K562 (cell line): ENCODE measurements at regions not wholly inside any gene's neighbourhood (a gene's known extent, or its start where the extent isn't known, plus 50 kb on each side); places are given as distances from the start of the nearest gene placed in this dataset.

ENCODE experiments used
- ATAC-seq: fragments of 200-7000 bp; cut with Tn5 transposase; 3 replicates; pipeline ENCODE4 v1.9.1; 2020; ENCODE audit warnings: moderate library complexity
- BruUV-seq: library from RNA; stranded (reverse); fragments of 400-500 nt; replicated peaks from 2 replicates; lab custom pipeline; 2021; lab: Mats Ljungman, UMichigan
- CTCF ChIA-PET: fragments of 300-600 bp; formaldehyde crosslinking; extraction: SDS; loops from one replicate; lab custom pipeline; 2021; ENCODE audit warnings: low intra/inter-chr PET ratio; lab: Yijun Ruan, JAX
- POLR2A ChIA-PET: fragments of 300-600, 350-650 bp; sonication (Branson Sonifier 250); formaldehyde crosslinking; extraction: SDS; loops from one replicate; lab custom pipeline; 2021; ENCODE audit warnings: antibody characterized with exemption, inconsistent platforms; lab: Yijun Ruan, JAX
- DNase-seq, 4 experiments: peaks; one replicate each; pipeline versions ENCODE4 v3.0.0 to v3.0.0-alpha.2; 2011 to 2018; ENCODE audit warnings: low spot score in 3 of 4, mixed read lengths in 3 of 4; ENCODE audit errors: extremely low read depth in 1 of 4
- FAIRE-seq: peaks from 2 replicates; lab custom pipeline; 2011; peaks lifted over from hg19 to GRCh38; lab: Jason Lieb, UNC
- H2AFZ ChIP-seq: 2 replicates; pipeline ENCODE4 v1.6.0; 2011; ENCODE audit warnings: low read depth, low read length, control low read depth, inconsistent platforms
- H3K27ac ChIP-seq: fragments of 200-600 bp; 3 replicates; pipeline ENCODE4 v1.8.0; 2011; ENCODE audit warnings: low read depth, mild to moderate bottlenecking, control low read depth, inconsistent platforms, low read length, moderate library complexity, mixed read lengths; ENCODE audit errors: extremely low read depth
- H3K27me3 ChIP-seq, 2 experiments: fragments of 300-600 bp in 1 of 2; 2 replicates in 1 of 2; 3 replicates in 1 of 2; pipeline versions ENCODE4 v1.6.0 to v1.8.0; 2011; ENCODE audit warnings: inconsistent platforms in 2 of 2, low read length in 2 of 2, mild to moderate bottlenecking in 1 of 2, mixed read lengths in 1 of 2, moderate library complexity in 1 of 2; ENCODE audit not compliant: control insufficient read depth in 2 of 2, insufficient read depth in 2 of 2
- H3K36me3 ChIP-seq: fragments of 300-600 bp; 3 replicates; pipeline ENCODE4 v1.8.0; 2011; ENCODE audit warnings: mild to moderate bottlenecking, low read length, inconsistent platforms; ENCODE audit not compliant: control insufficient read depth, insufficient read depth
- H3K4me1 ChIP-seq, 2 experiments: fragments of 200-600 bp in 1 of 2; replicated peaks in 1 of 2; 2 replicates in 1 of 2; 3 replicates in 1 of 2; pipeline versions ENCODE4 v1.5.1 to v1.8.0; 2011; ENCODE audit warnings: inconsistent platforms in 2 of 2, low read length in 2 of 2, mild to moderate bottlenecking in 1 of 2, mixed read lengths in 1 of 2, moderate library complexity in 1 of 2; ENCODE audit not compliant: control insufficient read depth in 2 of 2, insufficient read depth in 2 of 2
- H3K4me2 ChIP-seq: 2 replicates; pipeline ENCODE4 v1.6.1; 2011; ENCODE audit warnings: low read length, control low read depth, inconsistent platforms, mixed read lengths; ENCODE audit not compliant: insufficient read depth
- H3K4me3 ChIP-seq: fragments of 200-600 bp; sonication (generic), shearing (Covaris generic); 2 replicates; pipeline ENCODE4 v1.5.1; 2016; ENCODE audit warnings: control low read depth, inconsistent platforms
- H3K79me2 ChIP-seq: fragments of 200-600 bp; 3 replicates; pipeline ENCODE4 v1.8.0; 2011; ENCODE audit warnings: low read length, inconsistent platforms; ENCODE audit not compliant: control insufficient read depth, insufficient read depth
- H3K9ac ChIP-seq, 2 experiments: 2 replicates each; pipeline versions ENCODE4 v1.6.0 to v1.6.1; 2011; ENCODE audit warnings: low read depth in 2 of 2, low read length in 2 of 2, control low read depth in 1 of 2, inconsistent platforms in 1 of 2, mild to moderate bottlenecking in 1 of 2, mixed read lengths in 1 of 2; ENCODE audit not compliant: insufficient read depth in 1 of 2
- H3K9me1 ChIP-seq: one replicate; pipeline ENCODE4 v1.6.0; 2011; ENCODE audit warnings: inconsistent platforms, mild to moderate bottlenecking, low read length, moderate library complexity; ENCODE audit not compliant: control insufficient read depth, insufficient read depth
- H3K9me3 ChIP-seq: replicated peaks from 2 replicates; pipeline ENCODE4 v1.5.1; 2011; ENCODE audit warnings: low read depth, low read length, inconsistent platforms; ENCODE audit not compliant: control insufficient read depth, insufficient read depth
- H4K20me1 ChIP-seq: replicated peaks from 2 replicates; pipeline ENCODE4 v1.6.1; 2011; ENCODE audit warnings: low read length, inconsistent platforms, mixed read lengths; ENCODE audit not compliant: control insufficient read depth, insufficient read depth
- ADNP ChIP-seq: fragments of 200-800 bp; sonication (Bioruptor generic); IDR thresholded peaks from 2 replicates; pipeline ENCODE4 v1.6.1; 2016; ENCODE audit warnings: missing genetic modification characterization, missing compliant biosample characterization
- BCOR ChIP-seq: fragments of 450-650 bp; IDR thresholded peaks from 2 replicates; pipeline ENCODE4 v1.6.1; 2016
- CBFA2T2 ChIP-seq: fragments of 450-650 bp; conservative IDR thresholded peaks from 2 replicates; pipeline ENCODE4 v1.6.1; 2017; ENCODE audit warnings: mild to moderate bottlenecking
- GATAD2A ChIP-seq: fragments of 450-650 bp; IDR thresholded peaks from 2 replicates; pipeline ENCODE4 v1.6.1; 2017
- HCFC1 ChIP-seq: IDR thresholded peaks from 2 replicates; pipeline ENCODE4 v1.6.1; 2012; ENCODE audit warnings: low read depth, low read length, improper control_type of control experiment
- JUNB ChIP-seq: fragments of 450-650 bp; formaldehyde crosslinking; conservative IDR thresholded peaks from 2 replicates; pipeline ENCODE4 v1.4.0; 2020; ENCODE audit warnings: mild to moderate bottlenecking
- JUND ChIP-seq, 2 experiments: IDR thresholded peaks; 2 replicates in 1 of 2; 3 replicates in 1 of 2; pipeline ENCODE4 v1.6.1; 2011; ENCODE audit warnings: borderline replicate concordance in 2 of 2, low read depth in 2 of 2, low read length in 2 of 2, improper control_type of control experiment in 1 of 2, missing biosample characterization in 1 of 2, missing genetic modification characterization in 1 of 2, missing genetic modification reagents in 1 of 2
- KAT7 ChIP-seq: sonication (generic); formaldehyde crosslinking; IDR thresholded peaks from 2 replicates; pipeline ENCODE4 v1.8.0; 2022; ENCODE audit warnings: missing genetic modification reagents, mild to moderate bottlenecking, borderline replicate concordance
- MCM7 ChIP-seq, 2 experiments: fragments of 450-650 bp; IDR thresholded peaks; 2 replicates each; pipeline ENCODE4 v1.6.1; 2016 to 2018
- MTA1 ChIP-seq: fragments of 450-650 bp; IDR thresholded peaks from 2 replicates; pipeline ENCODE4 v1.6.1; 2017; ENCODE audit warnings: borderline replicate concordance
- MYC ChIP-seq, 2 experiments: fragments of 250-450 bp in 1 of 2; sonication (Bioruptor Pico) in 1 of 2; IDR thresholded peaks; 2 replicates each; pipeline versions ENCODE4 v1.5.1 to v1.6.1; 2012 to 2021; ENCODE audit warnings: low read depth in 2 of 2, borderline replicate concordance in 1 of 2, improper control_type of control experiment in 1 of 2, low read length in 1 of 2, mild to moderate bottlenecking in 1 of 2, moderate library complexity in 1 of 2
- POLR2AphosphoS2 ChIP-seq: IDR thresholded peaks from 2 replicates; pipeline ENCODE4 v1.6.1; 2012; ENCODE audit warnings: low read length, improper control_type of control experiment
- PRMT5 ChIP-seq: sonication (generic); formaldehyde crosslinking; IDR thresholded peaks from 2 replicates; pipeline ENCODE4 v1.5.0; 2020; ENCODE audit warnings: missing genetic modification reagents
- SMAD3 ChIP-seq: fragments of 450-650 bp; formaldehyde crosslinking; conservative IDR thresholded peaks from 2 replicates; pipeline ENCODE4 v1.4.0; 2020; ENCODE audit warnings: mild to moderate bottlenecking
- STAG1 ChIP-seq: sonication (generic); formaldehyde crosslinking; IDR thresholded peaks from 2 replicates; pipeline ENCODE4 v1.5.0; 2020; ENCODE audit warnings: missing genetic modification reagents, borderline replicate concordance
- ZNF778 ChIP-seq: fragments of 450-650 bp; formaldehyde crosslinking; IDR thresholded peaks from 2 replicates; pipeline ENCODE4 v1.4.0; 2020; ENCODE audit warnings: mild to moderate bottlenecking, moderate library complexity
- WGBS: fragments of 100-300 bp; shearing (Covaris generic); methylation state at CpG from one replicate; pipeline ENCODE4 v1.1.6; 2016; ENCODE audit warnings: low coverage, mixed read lengths; ENCODE audit not compliant: insufficient coverage; ENCODE audit errors: missing lambda C conversion rate; 5-methylcytosine and 5-hydroxymethylcytosine counted together
- in situ Hi-C: fragments of 300-500 bp; cut with MboI; formaldehyde crosslinking; loops from 4 replicates; pipeline ENCODE4 v1.15.0; 2018; ENCODE audit warnings: inconsistent platforms, mixed read lengths
- intact Hi-C: fragments of 100-400 bp; cut with micrococcal nuclease; formaldehyde crosslinking; loops from 2 replicates; pipeline ENCODE4 v1.14.2; 2022
- TF ChIP-seq, protein P1 (sequence below), 3 experiments: fragments of 200-800 bp in 1 of 3; fragments of 250-450 bp in 1 of 3; fragments of 450-650 bp in 1 of 3; sonication (Bioruptor Pico) in 1 of 3; sonication (Bioruptor generic) in 1 of 3; formaldehyde crosslinking in 1 of 3; IDR thresholded peaks; 2 replicates each; pipeline versions ENCODE4 v1.6.1 to v1.8.0; 2016 to 2022; ENCODE audit warnings: mild to moderate bottlenecking in 2 of 3, missing genetic modification characterization in 2 of 3, missing compliant biosample characterization in 1 of 3, moderate library complexity in 1 of 3

DNA sequence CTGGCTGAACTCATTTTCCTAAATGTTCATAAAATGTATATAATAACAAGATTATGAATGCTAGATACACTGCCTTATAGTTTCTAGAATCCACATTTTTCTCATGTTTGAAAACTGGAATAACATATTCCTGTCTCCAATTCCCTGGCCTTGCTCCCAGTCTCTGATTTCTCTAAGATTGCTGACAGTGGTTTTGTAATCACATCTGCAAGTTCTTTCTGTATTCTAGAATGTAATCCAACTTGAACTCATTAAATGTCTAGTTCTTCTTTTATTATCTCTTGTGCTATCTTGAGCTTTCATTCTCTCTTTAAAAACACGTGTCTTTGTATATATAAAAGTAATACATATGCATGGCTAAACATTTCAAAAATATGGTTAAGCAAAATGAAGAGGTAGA lies 215.2 kb upstream of the ADAMTS9 start (continued):
- TF ChIP-seq KAT7 (no peak), MCM7 (IDR thresholded peaks at IDR 0.05) (no peak), MYC (IDR thresholded peaks at IDR 0.05; ENCODE audit: low read depth, low read length) (no peak), MYC (CRISPR knock-in tag; IDR thresholded peaks at IDR 0.05; ENCODE audit: borderline replicate concordance, low read depth) (no peak), SMAD3 (CRISPR knock-in tag) (no peak), JUNB (CRISPR knock-in tag) (no peak), HCFC1 (no peak), ZNF778 (CRISPR knock-in tag) (no peak), BCOR (no peak), GATAD2A (no peak), MTA1 (no peak), CBFA2T2 (no peak)

GRCh38 chr3:64901986-64902516 lies 214.3 kb upstream of the ADAMTS9 start:
- ChIA-PET POLR2A (no interaction called here), CTCF (no interaction called here)
- Histone ChIP-seq H3K9me1 (no peaks in the 10 kb centered on the region), H3K79me2 (no peaks in the 10 kb centered on the region), H3K36me3 (no peaks in the 10 kb centered on the region), H3K9ac (no peak overlapping the region), H4K20me1 (no peaks in the 10 kb centered on the region), H3K9me3 (no peaks in the 10 kb centered on the region), H3K27ac (no peak overlapping the region), H2AFZ (no peak overlapping the region), H3K27me3 (no peaks in the 10 kb centered on the region), H3K4me1 (no peaks in the 10 kb centered on the region; a peak in 1 of 5 replicates), H3K4me2 (no peak overlapping the region), H3K4me3 (no peak overlapping the region)
- in situ Hi-C loops, result no loop called here
- WGBS, result 7% methylated on average over 3 of the region's 3 CpGs
- TF ChIP-seq JUND (IDR thresholded peaks at IDR 0.05; ENCODE audit: borderline replicate concordance, low read depth, low read length), result no peak
- no peak for TF ChIP-seq JUND (tag; IDR thresholded peaks at IDR 0.05; ENCODE audit: borderline replicate concordance, low read depth, low read length)
- no peak for TF ChIP-seq PRMT5 (CRISPR knock-in tag)
- TF ChIP-seq POLR2AphosphoS2, result no peak
- no peak for TF ChIP-seq STAG1 (CRISPR knock-in tag)
- TF ChIP-seq ADNP, result no peak
- TF ChIP-seq, protein P1, sequence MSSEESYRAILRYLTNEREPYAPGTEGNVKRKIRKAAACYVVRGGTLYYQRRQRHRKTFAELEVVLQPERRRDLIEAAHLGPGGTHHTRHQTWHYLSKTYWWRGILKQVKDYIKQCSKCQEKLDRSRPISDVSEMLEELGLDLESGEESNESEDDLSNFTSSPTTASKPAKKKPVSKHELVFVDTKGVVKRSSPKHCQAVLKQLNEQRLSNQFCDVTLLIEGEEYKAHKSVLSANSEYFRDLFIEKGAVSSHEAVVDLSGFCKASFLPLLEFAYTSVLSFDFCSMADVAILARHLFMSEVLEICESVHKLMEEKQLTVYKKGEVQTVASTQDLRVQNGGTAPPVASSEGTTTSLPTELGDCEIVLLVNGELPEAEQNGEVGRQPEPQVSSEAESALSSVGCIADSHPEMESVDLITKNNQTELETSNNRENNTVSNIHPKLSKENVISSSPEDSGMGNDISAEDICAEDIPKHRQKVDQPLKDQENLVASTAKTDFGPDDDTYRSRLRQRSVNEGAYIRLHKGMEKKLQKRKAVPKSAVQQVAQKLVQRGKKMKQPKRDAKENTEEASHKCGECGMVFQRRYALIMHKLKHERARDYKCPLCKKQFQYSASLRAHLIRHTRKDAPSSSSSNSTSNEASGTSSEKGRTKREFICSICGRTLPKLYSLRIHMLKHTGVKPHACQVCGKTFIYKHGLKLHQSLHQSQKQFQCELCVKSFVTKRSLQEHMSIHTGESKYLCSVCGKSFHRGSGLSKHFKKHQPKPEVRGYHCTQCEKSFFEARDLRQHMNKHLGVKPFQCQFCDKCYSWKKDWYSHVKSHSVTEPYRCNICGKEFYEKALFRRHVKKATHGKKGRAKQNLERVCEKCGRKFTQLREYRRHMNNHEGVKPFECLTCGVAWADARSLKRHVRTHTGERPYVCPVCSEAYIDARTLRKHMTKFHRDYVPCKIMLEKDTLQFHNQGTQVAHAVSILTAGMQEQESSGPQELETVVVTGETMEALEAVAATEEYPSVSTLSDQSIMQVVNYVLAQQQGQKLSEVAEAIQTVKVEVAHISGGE (CRISPR knock-in tag; IDR thresholded peaks at IDR 0.05), result peak in 1 of 3 experiments; percentile 54; a peak in 2 of 6 replicates
- DNase-seq, result no peak
- intact Hi-C loops, result no loop called here
- no peak for FAIRE-seq
- BruUV-seq, result no TSS peak
- no peak for ATAC-seq
